ENCODE measurements at regions not wholly inside any gene's neighbourhood (a gene's known extent, or its start where the extent isn't known, plus 50 kb on each side); places are given as distances from the start of the nearest gene placed in this dataset.
"Not testable (repeated sequence)": the region's sequence is repeated elsewhere in the genome, so short reads cannot be mapped to it uniquely, and the experiment has no call there.

GRCh38 chr6:81900616-81901015 is 148.1 kb upstream of the TENT5A start:
- DNase-seq = no peak

- DNase-seq = no peak
These were observed 145.3 kb upstream of the TENT5A start for GRCh38 chr6:81897793-81898192.

GRCh38 chr6:81896525-81897503 is 144.3 kb upstream of the TENT5A start:
- no peak for DNase-seq

- DNase-seq = peak; percentile 44
These were observed 143.2 kb upstream of the TENT5A start for GRCh38 chr6:81895511-81896185.

GRCh38 chr6:81894788-81895271 is 142.3 kb upstream of the TENT5A start:
- DNase-seq = no peak

- no peak for DNase-seq
These were observed 141.8 kb upstream of the TENT5A start for GRCh38 chr6:81894306-81894705.

GRCh38 chr6:81892891-81893290 is 140.4 kb upstream of the TENT5A start:
- DNase-seq = no peak

- DNase-seq = no peak
These were observed 139.4 kb upstream of the TENT5A start for GRCh38 chr6:81891874-81892273.

- peak; percentile 28 for DNase-seq
These were observed 138.4 kb upstream of the TENT5A start for GRCh38 chr6:81890846-81891245.

- DNase-seq = no peak
These were observed 137.0 kb upstream of the TENT5A start for GRCh38 chr6:81889377-81890053.

- DNase-seq = not testable (repeated sequence)
These were observed 134.4 kb upstream of the TENT5A start for GRCh38 chr6:81886909-81887308.

GRCh38 chr6:81886157-81886556 is 133.7 kb upstream of the TENT5A start:
- no peak for DNase-seq

GRCh38 chr6:81881660-81882059 is 129.2 kb upstream of the TENT5A start:
- DNase-seq = no peak

- no peak for DNase-seq
These were observed 126.0 kb upstream of the TENT5A start for GRCh38 chr6:81878479-81878878.

- no peak for DNase-seq
These were observed 124.5 kb upstream of the TENT5A start for GRCh38 chr6:81876971-81877370.

- DNase-seq = no peak
These were observed 123.4 kb upstream of the TENT5A start for GRCh38 chr6:81875782-81876293.

- not testable (repeated sequence) for DNase-seq
These were observed 117.4 kb upstream of the TENT5A start for GRCh38 chr6:81869749-81870508.

GRCh38 chr6:81865712-81866111 is 113.2 kb upstream of the TENT5A start:
- no peak for DNase-seq

- DNase-seq = no peak
These were observed 111.6 kb upstream of the TENT5A start for GRCh38 chr6:81864124-81864523.

GRCh38 chr6:81863123-81863522 is 110.6 kb upstream of the TENT5A start:
- DNase-seq = no peak

GRCh38 chr6:81861281-81861680 is 108.8 kb upstream of the TENT5A start:
- no peak for DNase-seq

- DNase-seq = no peak
These were observed 107.4 kb upstream of the TENT5A start for GRCh38 chr6:81859884-81860283.
